Caco-2 (cell line): ENCODE measurements at regions not wholly inside any gene's neighbourhood (a gene's known extent, or its start where the extent isn't known, plus 50 kb on each side); places are given as distances from the start of the nearest gene placed in this dataset.

Source experiments
- BruUV-seq: library from RNA; stranded (reverse); fragments of 400-500 nt; replicated peaks from 2 replicates; lab custom pipeline; 2021; lab: Mats Ljungman, UMichigan
- CTCF ChIA-PET: fragments of 300-600 bp; sonication (Branson Sonifier 250); formaldehyde crosslinking; loops from one replicate; lab custom pipeline; 2022; ENCODE audit warnings: antibody characterized with exemption; lab: Charles Lee
- POLR2A ChIA-PET: fragments of 300-600 bp; sonication (Branson Sonifier 250); formaldehyde crosslinking; loops from one replicate; lab custom pipeline; 2022; ENCODE audit warnings: antibody characterized with exemption; lab: Charles Lee
- DNase-seq, 2 experiments: peaks; one replicate each; pipeline versions ENCODE4 v3.0.0 to v3.0.0-alpha.2; 2020 to 2022
- H3K27me3 ChIP-seq: replicated peaks from 2 replicates; pipeline ENCODE4 v1.6.0; 2011; ENCODE audit warnings: low read length; ENCODE audit not compliant: control insufficient read depth, insufficient read depth
- H3K36me3 ChIP-seq: 2 replicates; pipeline ENCODE4 v1.5.1; 2011; ENCODE audit warnings: low read length; ENCODE audit not compliant: control insufficient read depth, insufficient read depth
- H3K4me1 ChIP-seq: fragments of 250-450 bp; sonication (Bioruptor Pico); 2 replicates; pipeline ENCODE4 v1.5.1; 2020; ENCODE audit warnings: mild to moderate bottlenecking
- H3K4me3 ChIP-seq: 2 replicates; pipeline ENCODE4 v1.5.1; 2011; ENCODE audit warnings: low read depth, mild to moderate bottlenecking, control low read depth, low read length
- H3K9me3 ChIP-seq: fragments of 250-450 bp; sonication (Bioruptor Pico); 2 replicates; pipeline ENCODE4 v1.5.1; 2020; ENCODE audit warnings: mild to moderate bottlenecking, moderate library complexity
- H3K27ac Mint-ChIP-seq: one replicate; pipeline ENCODE4 v1.8.0; 2022; ENCODE audit warnings: mixed read lengths; ENCODE audit not compliant: unreplicated experiment
- H3K27me3 Mint-ChIP-seq: one replicate; pipeline ENCODE4 v1.8.0; 2022; ENCODE audit warnings: mixed read lengths; ENCODE audit not compliant: insufficient read depth, unreplicated experiment
- H3K36me3 Mint-ChIP-seq: one replicate; pipeline ENCODE4 v1.8.0; 2022; ENCODE audit warnings: mild to moderate bottlenecking, mixed read lengths; ENCODE audit not compliant: insufficient read depth, unreplicated experiment
- H3K4me1 Mint-ChIP-seq: one replicate; pipeline ENCODE4 v1.8.0; 2022; ENCODE audit warnings: low read depth, mixed read lengths; ENCODE audit not compliant: unreplicated experiment
- H3K4me3 Mint-ChIP-seq: one replicate; pipeline ENCODE4 v1.8.0; 2022; ENCODE audit warnings: mild to moderate bottlenecking, moderate library complexity, mixed read lengths; ENCODE audit not compliant: unreplicated experiment
- H3K9me3 Mint-ChIP-seq: one replicate; pipeline ENCODE4 v1.8.0; 2022; ENCODE audit warnings: mixed read lengths; ENCODE audit not compliant: unreplicated experiment
- intact Hi-C: fragments of 100-400 bp; cut with micrococcal nuclease; formaldehyde crosslinking; loops from one replicate; pipeline ENCODE4 v1.10.0; 2022; ENCODE audit not compliant: unreplicated experiment
- TF ChIP-seq, protein P1 (sequence below), 2 experiments: fragments of 200-600 bp in 1 of 2; IDR thresholded peaks; 1 replicate in 1 of 2; 2 replicates in 1 of 2; pipeline versions ENCODE4 v1.5.1 to v1.8.0; 2011 to 2022; ENCODE audit warnings: antibody characterized with exemption in 1 of 2, control low read depth in 1 of 2, inconsistent platforms in 1 of 2, low read depth in 1 of 2, low read length in 1 of 2, mild to moderate bottlenecking in 1 of 2, moderate library complexity in 1 of 2; ENCODE audit not compliant: insufficient read depth in 1 of 2, severe bottlenecking in 1 of 2, unreplicated experiment in 1 of 2

- H3K4me1 ChIP-seq = no peaks in the 10 kb centered on the region
- peaks cover 2% of the 10 kb centered on the region for H3K9me3 Mint-ChIP-seq
- H3K4me1 Mint-ChIP-seq = no peaks in the 10 kb centered on the region
- ChIA-PET POLR2A (no interaction called here), CTCF (no interaction called here)
- H3K4me3 ChIP-seq = no peak overlapping the region
- no peak for DNase-seq
- no peaks in the 10 kb centered on the region for H3K27me3 Mint-ChIP-seq
- H3K36me3 ChIP-seq = no peaks in the 10 kb centered on the region
- H3K27me3 ChIP-seq = no peaks in the 10 kb centered on the region
- H3K4me3 Mint-ChIP-seq = no peak overlapping the region
- intact Hi-C loops = no loop called here
- H3K9me3 ChIP-seq = no peaks in the 10 kb centered on the region
- no TSS peak for BruUV-seq
- TF ChIP-seq, protein P1, sequence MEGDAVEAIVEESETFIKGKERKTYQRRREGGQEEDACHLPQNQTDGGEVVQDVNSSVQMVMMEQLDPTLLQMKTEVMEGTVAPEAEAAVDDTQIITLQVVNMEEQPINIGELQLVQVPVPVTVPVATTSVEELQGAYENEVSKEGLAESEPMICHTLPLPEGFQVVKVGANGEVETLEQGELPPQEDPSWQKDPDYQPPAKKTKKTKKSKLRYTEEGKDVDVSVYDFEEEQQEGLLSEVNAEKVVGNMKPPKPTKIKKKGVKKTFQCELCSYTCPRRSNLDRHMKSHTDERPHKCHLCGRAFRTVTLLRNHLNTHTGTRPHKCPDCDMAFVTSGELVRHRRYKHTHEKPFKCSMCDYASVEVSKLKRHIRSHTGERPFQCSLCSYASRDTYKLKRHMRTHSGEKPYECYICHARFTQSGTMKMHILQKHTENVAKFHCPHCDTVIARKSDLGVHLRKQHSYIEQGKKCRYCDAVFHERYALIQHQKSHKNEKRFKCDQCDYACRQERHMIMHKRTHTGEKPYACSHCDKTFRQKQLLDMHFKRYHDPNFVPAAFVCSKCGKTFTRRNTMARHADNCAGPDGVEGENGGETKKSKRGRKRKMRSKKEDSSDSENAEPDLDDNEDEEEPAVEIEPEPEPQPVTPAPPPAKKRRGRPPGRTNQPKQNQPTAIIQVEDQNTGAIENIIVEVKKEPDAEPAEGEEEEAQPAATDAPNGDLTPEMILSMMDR (IDR thresholded peaks at IDR 0.05; ENCODE audit: insufficient read depth in 1 of 2, low read depth in 1 of 2, low read length in 1 of 2, severe bottlenecking in 1 of 2, unreplicated experiment in 1 of 2) = no peak
- H3K27ac Mint-ChIP-seq = no peak overlapping the region
- no peaks in the 10 kb centered on the region for H3K36me3 Mint-ChIP-seq
Measured at GRCh38 chr6:81668615-81669047, 83.8 kb downstream of the TENT5A start.

- Mint-ChIP-seq H3K27me3 (no peaks in the 10 kb centered on the region), H3K9me3 (no peaks in the 10 kb centered on the region), H3K4me3 (no peak overlapping the region), H3K4me1 (no peaks in the 10 kb centered on the region), H3K27ac (no peak overlapping the region), H3K36me3 (no peaks in the 10 kb centered on the region)
- CTCF ChIA-PET = no interaction called here
- BruUV-seq = no TSS peak
- POLR2A ChIA-PET = no interaction called here
- Histone ChIP-seq H3K4me1 (no peaks in the 10 kb centered on the region), H3K9me3 (no peaks in the 10 kb centered on the region), H3K36me3 (no peaks in the 10 kb centered on the region), H3K27me3 (no peaks in the 10 kb centered on the region), H3K4me3 (no peak overlapping the region)
- intact Hi-C loops = no loop called here
- no peak for DNase-seq
- TF ChIP-seq, protein P1 (IDR thresholded peaks at IDR 0.05; ENCODE audit: insufficient read depth in 1 of 2, low read depth in 1 of 2, low read length in 1 of 2, severe bottlenecking in 1 of 2, unreplicated experiment in 1 of 2) = no peak
Measured at GRCh38 chr6:81666481-81666880, 86.0 kb downstream of the TENT5A start.

- no peaks in the 10 kb centered on the region for H3K9me3 Mint-ChIP-seq
- H3K36me3 Mint-ChIP-seq = no peaks in the 10 kb centered on the region
- no peaks in the 10 kb centered on the region for H3K4me1 Mint-ChIP-seq
- no peaks in the 10 kb centered on the region for H3K27me3 Mint-ChIP-seq
- intact Hi-C loops = no loop called here
- DNase-seq = no peak
- ChIA-PET POLR2A (no interaction called here), CTCF (no interaction called here)
- H3K4me3 Mint-ChIP-seq = no peak overlapping the region
- no peak overlapping the region for H3K4me3 ChIP-seq
- H3K9me3 ChIP-seq = no peaks in the 10 kb centered on the region
- H3K27ac Mint-ChIP-seq = no peak overlapping the region
- H3K4me1 ChIP-seq = 0 out of 2 replicates have a peak, but pooled peaks cover 5% of the 10 kb centered on the region
- TF ChIP-seq, protein P1 (IDR thresholded peaks at IDR 0.05; ENCODE audit: insufficient read depth in 1 of 2, low read depth in 1 of 2, low read length in 1 of 2, severe bottlenecking in 1 of 2, unreplicated experiment in 1 of 2) = no peak
- no peaks in the 10 kb centered on the region for H3K36me3 ChIP-seq
- no TSS peak for BruUV-seq
- H3K27me3 ChIP-seq = no peaks in the 10 kb centered on the region
Measured at GRCh38 chr6:81656231-81656630, 96.2 kb downstream of the TENT5A start.
